ENCODE measurements at regions not wholly inside any gene's neighbourhood (a gene's known extent, or its start where the extent isn't known, plus 50 kb on each side); places are given as distances from the start of the nearest gene placed in this dataset.

- no peak overlapping the region for H3K9ac ChIP-seq (ENCODE audit: low read length)
- peaks cover 3% of the 10 kb centered on the region for H3K9me3 ChIP-seq (ENCODE audit: control insufficient read depth, low read length)
- no peaks in the 10 kb centered on the region for H3K36me3 ChIP-seq (ENCODE audit: control insufficient read depth, insufficient read depth, low read length, severe bottlenecking)
- H3K27me3 ChIP-seq (replicated peaks; ENCODE audit: control insufficient read depth, insufficient read depth, low read length): no peaks in the 10 kb centered on the region
- no peaks in the 10 kb centered on the region for H3K4me1 ChIP-seq (ENCODE audit: control insufficient read depth, insufficient read depth, low read length)
- no peak for DNase-seq (ENCODE audit: low read depth)
- no peak overlapping the region for H3K4me3 ChIP-seq (ENCODE audit: low read length)
Measured at GRCh38 chr7:53983480-53983879, 558.7 kb upstream of the VSTM2A start.

GRCh38 chr7:53984776-53985175 lies 557.4 kb upstream of the VSTM2A start:
- DNase-seq (ENCODE audit: low read depth): no peak

GRCh38 chr7:53988376-53988775 lies 553.8 kb upstream of the VSTM2A start:
- no peak overlapping the region for H3K9ac ChIP-seq (ENCODE audit: low read length)
- H3K9me3 ChIP-seq (ENCODE audit: control insufficient read depth, low read length): no peaks in the 10 kb centered on the region
- H3K27me3 ChIP-seq (replicated peaks; ENCODE audit: control insufficient read depth, insufficient read depth, low read length): no peaks in the 10 kb centered on the region
- H3K4me1 ChIP-seq (ENCODE audit: control insufficient read depth, insufficient read depth, low read length): no peaks in the 10 kb centered on the region
- H3K36me3 ChIP-seq (ENCODE audit: control insufficient read depth, insufficient read depth, low read length, severe bottlenecking): no peaks in the 10 kb centered on the region
- no peak for DNase-seq (ENCODE audit: low read depth)
- H3K4me3 ChIP-seq (ENCODE audit: low read length): no peak overlapping the region

More at GRCh38 chr7:53984776-53985175, 557.4 kb upstream of the VSTM2A start:
- H3K36me3 ChIP-seq (ENCODE audit: control insufficient read depth, insufficient read depth, low read length, severe bottlenecking): no peaks in the 10 kb centered on the region
- no peak overlapping the region for H3K4me3 ChIP-seq (ENCODE audit: low read length)
- H3K9me3 ChIP-seq (ENCODE audit: control insufficient read depth, low read length): peaks cover 3% of the 10 kb centered on the region
- H3K27me3 ChIP-seq (replicated peaks; ENCODE audit: control insufficient read depth, insufficient read depth, low read length): no peaks in the 10 kb centered on the region
- H3K9ac ChIP-seq (ENCODE audit: low read length): no peak overlapping the region
- no peaks in the 10 kb centered on the region for H3K4me1 ChIP-seq (ENCODE audit: control insufficient read depth, insufficient read depth, low read length)

GRCh38 chr7:53993224-53993623 lies 549.0 kb upstream of the VSTM2A start:
- Histone ChIP-seq H3K9me3 (ENCODE audit: control insufficient read depth, low read length) (no peaks in the 10 kb centered on the region), H3K9ac (ENCODE audit: low read length) (no peak overlapping the region), H3K4me3 (ENCODE audit: low read length) (no peak overlapping the region), H3K27me3 (replicated peaks; ENCODE audit: control insufficient read depth, insufficient read depth, low read length) (no peaks in the 10 kb centered on the region), H3K4me1 (ENCODE audit: control insufficient read depth, insufficient read depth, low read length) (no peaks in the 10 kb centered on the region), H3K36me3 (ENCODE audit: control insufficient read depth, insufficient read depth, low read length, severe bottlenecking) (no peaks in the 10 kb centered on the region)
- DNase-seq (ENCODE audit: low read depth): no peak

GRCh38 chr7:53996876-53997275 lies 545.3 kb upstream of the VSTM2A start:
- H3K4me3 ChIP-seq (ENCODE audit: low read length): no peak overlapping the region
- H3K4me1 ChIP-seq (ENCODE audit: control insufficient read depth, insufficient read depth, low read length): no peaks in the 10 kb centered on the region
- no peak for DNase-seq (ENCODE audit: low read depth)
- no peaks in the 10 kb centered on the region for H3K27me3 ChIP-seq (replicated peaks; ENCODE audit: control insufficient read depth, insufficient read depth, low read length)
- no peak overlapping the region for H3K9ac ChIP-seq (ENCODE audit: low read length)
- H3K36me3 ChIP-seq (ENCODE audit: control insufficient read depth, insufficient read depth, low read length, severe bottlenecking): no peaks in the 10 kb centered on the region
- no peaks in the 10 kb centered on the region for H3K9me3 ChIP-seq (ENCODE audit: control insufficient read depth, low read length)

- Histone ChIP-seq H3K9ac (ENCODE audit: low read length) (no peak overlapping the region), H3K36me3 (ENCODE audit: control insufficient read depth, insufficient read depth, low read length, severe bottlenecking) (no peaks in the 10 kb centered on the region), H3K4me3 (ENCODE audit: low read length) (no peak overlapping the region), H3K27me3 (replicated peaks; ENCODE audit: control insufficient read depth, insufficient read depth, low read length) (no peaks in the 10 kb centered on the region), H3K4me1 (ENCODE audit: control insufficient read depth, insufficient read depth, low read length) (no peaks in the 10 kb centered on the region), H3K9me3 (ENCODE audit: control insufficient read depth, low read length) (no peaks in the 10 kb centered on the region)
- DNase-seq (ENCODE audit: low read depth): no peak
Measured at GRCh38 chr7:54014765-54015164, 527.4 kb upstream of the VSTM2A start.

- no peak for DNase-seq (ENCODE audit: low read depth)
- no peaks in the 10 kb centered on the region for H3K27me3 ChIP-seq (replicated peaks; ENCODE audit: control insufficient read depth, insufficient read depth, low read length)
- no peaks in the 10 kb centered on the region for H3K4me1 ChIP-seq (ENCODE audit: control insufficient read depth, insufficient read depth, low read length)
- no peaks in the 10 kb centered on the region for H3K9me3 ChIP-seq (ENCODE audit: control insufficient read depth, low read length)
- H3K4me3 ChIP-seq (ENCODE audit: low read length): no peak overlapping the region
- no peaks in the 10 kb centered on the region for H3K36me3 ChIP-seq (ENCODE audit: control insufficient read depth, insufficient read depth, low read length, severe bottlenecking)
- no peak overlapping the region for H3K9ac ChIP-seq (ENCODE audit: low read length)
Measured at GRCh38 chr7:54015251-54015650, 526.9 kb upstream of the VSTM2A start.

- Histone ChIP-seq H3K9me3 (ENCODE audit: control insufficient read depth, low read length) (peaks cover 5% of the 10 kb centered on the region), H3K36me3 (ENCODE audit: control insufficient read depth, insufficient read depth, low read length, severe bottlenecking) (no peaks in the 10 kb centered on the region), H3K4me3 (ENCODE audit: low read length) (no peak overlapping the region), H3K4me1 (ENCODE audit: control insufficient read depth, insufficient read depth, low read length) (no peaks in the 10 kb centered on the region), H3K27me3 (replicated peaks; ENCODE audit: control insufficient read depth, insufficient read depth, low read length) (no peaks in the 10 kb centered on the region), H3K9ac (ENCODE audit: low read length) (no peak overlapping the region)
- no peak for DNase-seq (ENCODE audit: low read depth)
Measured at GRCh38 chr7:54037873-54038272, 504.3 kb upstream of the VSTM2A start.

GRCh38 chr7:54060643-54061042 lies 481.5 kb upstream of the VSTM2A start:
- H3K9ac ChIP-seq (ENCODE audit: low read length): no peak overlapping the region
- no peaks in the 10 kb centered on the region for H3K9me3 ChIP-seq (ENCODE audit: control insufficient read depth, low read length)
- H3K4me1 ChIP-seq (ENCODE audit: control insufficient read depth, insufficient read depth, low read length): no peaks in the 10 kb centered on the region
- DNase-seq (ENCODE audit: low read depth): no peak
- H3K27me3 ChIP-seq (replicated peaks; ENCODE audit: control insufficient read depth, insufficient read depth, low read length): no peaks in the 10 kb centered on the region
- no peaks in the 10 kb centered on the region for H3K36me3 ChIP-seq (ENCODE audit: control insufficient read depth, insufficient read depth, low read length, severe bottlenecking)
- H3K4me3 ChIP-seq (ENCODE audit: low read length): no peak overlapping the region

- H3K4me1 ChIP-seq (ENCODE audit: control insufficient read depth, insufficient read depth, low read length): no peaks in the 10 kb centered on the region
- H3K27me3 ChIP-seq (replicated peaks; ENCODE audit: control insufficient read depth, insufficient read depth, low read length): no peaks in the 10 kb centered on the region
- H3K36me3 ChIP-seq (ENCODE audit: control insufficient read depth, insufficient read depth, low read length, severe bottlenecking): no peaks in the 10 kb centered on the region
- no peak overlapping the region for H3K9ac ChIP-seq (ENCODE audit: low read length)
- no peak for DNase-seq (ENCODE audit: low read depth)
- H3K4me3 ChIP-seq (ENCODE audit: low read length): no peak overlapping the region
- no peaks in the 10 kb centered on the region for H3K9me3 ChIP-seq (ENCODE audit: control insufficient read depth, low read length)
Measured at GRCh38 chr7:54066643-54067042, 475.5 kb upstream of the VSTM2A start.

- Histone ChIP-seq H3K9me3 (ENCODE audit: control insufficient read depth, low read length) (no peaks in the 10 kb centered on the region), H3K4me3 (ENCODE audit: low read length) (no peak overlapping the region), H3K36me3 (ENCODE audit: control insufficient read depth, insufficient read depth, low read length, severe bottlenecking) (no peaks in the 10 kb centered on the region), H3K9ac (ENCODE audit: low read length) (no peak overlapping the region), H3K27me3 (replicated peaks; ENCODE audit: control insufficient read depth, insufficient read depth, low read length) (no peaks in the 10 kb centered on the region), H3K4me1 (ENCODE audit: control insufficient read depth, insufficient read depth, low read length) (no peaks in the 10 kb centered on the region)
- DNase-seq (ENCODE audit: low read depth): no peak
Measured at GRCh38 chr7:54069843-54070242, 472.3 kb upstream of the VSTM2A start.

GRCh38 chr7:54072710-54073109 lies 469.5 kb upstream of the VSTM2A start:
- no peak overlapping the region for H3K4me3 ChIP-seq (ENCODE audit: low read length)
- H3K9ac ChIP-seq (ENCODE audit: low read length): no peak overlapping the region

More at GRCh38 chr7:54072710-54073109, 469.5 kb upstream of the VSTM2A start:
- DNase-seq (ENCODE audit: low read depth): no peak
- H3K36me3 ChIP-seq (ENCODE audit: control insufficient read depth, insufficient read depth, low read length, severe bottlenecking): no peaks in the 10 kb centered on the region
- H3K4me1 ChIP-seq (ENCODE audit: control insufficient read depth, insufficient read depth, low read length): no peaks in the 10 kb centered on the region
- H3K27me3 ChIP-seq (replicated peaks; ENCODE audit: control insufficient read depth, insufficient read depth, low read length): no peaks in the 10 kb centered on the region
- no peaks in the 10 kb centered on the region for H3K9me3 ChIP-seq (ENCODE audit: control insufficient read depth, low read length)
